GM12892 (cell line): ENCODE measurements at regions not wholly inside any gene's neighbourhood (a gene's known extent, or its start where the extent isn't known, plus 50 kb on each side); places are given as distances from the start of the nearest gene placed in this dataset.

ENCODE experiments used
- POLR2A ChIP-seq: IDR thresholded peaks from 2 replicates; pipeline ENCODE4 v1.6.1; 2011; ENCODE audit warnings: low read depth, low read length, control low read depth
- POLR2AphosphoS5 ChIP-seq: IDR thresholded peaks from 2 replicates; pipeline ENCODE4 v1.6.1; 2011; ENCODE audit warnings: low read depth, low read length, control low read depth
- TAF1 ChIP-seq: IDR thresholded peaks from 2 replicates; pipeline ENCODE4 v1.6.1; 2011; ENCODE audit warnings: low read depth, mild to moderate bottlenecking, control low read depth, low read length, borderline replicate concordance

DNA sequence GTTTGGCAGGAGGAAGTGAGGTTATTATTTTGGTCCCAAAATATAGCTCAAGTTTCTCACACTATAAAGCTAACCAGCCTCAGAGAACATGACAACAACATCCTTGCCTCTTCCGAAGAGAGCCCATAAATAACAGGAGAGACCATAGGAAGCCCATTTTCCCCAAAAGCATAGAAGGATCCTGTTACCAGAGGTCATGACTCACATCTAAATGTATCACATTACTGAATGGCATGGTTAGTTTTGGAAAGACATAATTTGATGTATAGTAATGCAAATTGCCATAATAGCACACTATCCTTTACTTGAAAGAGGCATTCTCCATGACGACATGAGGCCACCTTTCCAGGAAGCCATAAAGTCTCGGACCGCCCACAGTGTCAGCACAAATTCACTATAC, 238.8 kb upstream of the GRIA3 start:
- TF ChIP-seq POLR2AphosphoS5 = no peak
- no peak for TF ChIP-seq POLR2A
- TF ChIP-seq TAF1 = no peak
